SW 1271 (cell line): ENCODE measurements at regions not wholly inside any gene's neighbourhood (a gene's known extent, or its start where the extent isn't known, plus 50 kb on each side); places are given as distances from the start of the nearest gene placed in this dataset.

Experiments used
- DNase-seq, 2 experiments: peaks; one replicate each; lab custom pipeline; 2025; lab: John Stamatoyannopoulos, UW

DNA sequence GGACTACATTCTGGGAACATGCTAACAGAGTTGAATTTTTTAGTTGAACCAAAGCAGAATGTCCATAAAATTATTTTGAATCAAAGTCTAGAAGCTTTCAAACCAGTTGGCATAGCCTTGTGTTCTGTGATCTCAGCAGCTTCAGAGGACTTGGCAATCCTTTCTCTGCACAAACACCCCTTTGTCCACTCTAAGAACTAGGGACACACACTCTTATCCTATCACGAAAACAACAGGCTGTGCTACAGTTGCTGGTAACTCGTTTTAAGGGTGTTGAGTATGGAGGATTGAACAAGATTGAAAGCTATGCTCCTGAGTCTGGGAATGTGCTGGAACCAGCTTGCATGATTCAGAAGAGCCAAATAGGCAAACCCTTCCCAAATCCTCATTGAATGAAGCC lies 76.4 kb upstream of the PRSS58 start:
- DNase-seq, result no peak

DNA sequence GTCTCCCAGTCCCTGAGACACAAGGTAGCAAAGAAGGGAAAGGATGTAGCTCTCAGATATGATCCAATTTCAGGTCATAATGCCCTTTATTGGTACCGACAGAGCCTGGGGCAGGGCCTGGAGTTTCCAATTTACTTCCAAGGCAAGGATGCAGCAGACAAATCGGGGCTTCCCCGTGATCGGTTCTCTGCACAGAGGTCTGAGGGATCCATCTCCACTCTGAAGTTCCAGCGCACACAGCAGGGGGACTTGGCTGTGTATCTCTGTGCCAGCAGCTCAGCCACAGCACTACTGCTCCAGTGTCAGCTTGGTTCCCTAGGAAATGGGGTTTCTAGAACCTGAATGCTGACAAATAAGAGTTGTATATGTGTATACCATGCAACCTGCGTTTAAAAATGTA lies 74.6 kb upstream of the PRSS58 start:
- DNase-seq, result no peak

DNA sequence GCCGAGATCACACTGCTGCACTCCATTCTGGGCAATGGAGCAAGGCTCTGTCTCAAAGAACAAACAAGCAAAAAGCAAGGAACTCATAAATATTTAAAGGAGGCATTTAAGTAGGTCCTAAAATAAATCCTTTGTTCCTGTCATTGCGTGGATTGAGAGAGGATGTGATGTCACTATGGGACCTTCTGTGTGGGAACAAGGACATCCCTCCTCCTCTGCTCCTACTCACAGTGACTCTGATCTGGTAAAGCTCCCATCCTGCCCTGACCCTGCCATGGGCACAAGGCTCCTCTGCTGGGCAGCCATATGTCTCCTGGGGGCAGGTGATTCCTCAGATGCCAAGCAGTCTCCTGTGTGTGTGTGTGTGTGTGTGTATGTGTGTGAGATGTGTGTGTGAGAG lies 74.1 kb upstream of the PRSS58 start:
- DNase-seq, result no peak

DNA sequence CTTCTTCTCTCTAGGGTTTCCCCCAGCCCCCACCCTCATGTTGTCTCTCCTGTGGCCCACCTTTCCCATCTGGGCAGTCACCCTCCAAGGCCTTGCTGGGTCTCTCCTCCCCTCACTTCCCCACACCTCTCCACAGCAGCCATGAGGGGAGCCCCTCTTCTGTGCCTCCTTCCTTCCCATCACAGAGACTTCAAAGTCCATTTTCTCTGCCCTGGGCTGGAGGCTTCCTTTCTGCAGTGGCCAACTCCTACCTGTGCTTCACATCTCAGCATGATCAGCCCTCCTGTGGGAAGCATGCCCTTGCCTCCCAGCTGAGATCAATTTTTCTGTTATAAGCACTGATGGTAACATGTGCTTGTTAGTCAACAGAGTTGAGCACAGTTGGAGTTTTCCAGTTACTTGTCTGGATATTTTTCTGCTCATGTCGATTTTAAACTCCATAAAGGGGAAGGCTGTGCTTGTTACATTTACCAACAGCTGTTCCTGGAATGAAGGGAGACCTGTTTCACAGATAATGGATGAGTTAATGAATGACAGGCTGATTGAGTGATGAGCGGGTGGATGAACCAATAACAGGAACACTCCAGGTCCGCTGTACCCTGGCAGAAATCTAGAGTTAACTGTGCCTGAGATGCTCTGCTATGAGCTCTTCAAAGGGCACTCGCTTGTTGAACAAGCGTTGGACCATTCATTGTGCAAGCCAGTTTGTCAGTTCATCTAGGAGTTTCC lies 71.4 kb upstream of the PRSS58 start:
- no peak for DNase-seq

DNA sequence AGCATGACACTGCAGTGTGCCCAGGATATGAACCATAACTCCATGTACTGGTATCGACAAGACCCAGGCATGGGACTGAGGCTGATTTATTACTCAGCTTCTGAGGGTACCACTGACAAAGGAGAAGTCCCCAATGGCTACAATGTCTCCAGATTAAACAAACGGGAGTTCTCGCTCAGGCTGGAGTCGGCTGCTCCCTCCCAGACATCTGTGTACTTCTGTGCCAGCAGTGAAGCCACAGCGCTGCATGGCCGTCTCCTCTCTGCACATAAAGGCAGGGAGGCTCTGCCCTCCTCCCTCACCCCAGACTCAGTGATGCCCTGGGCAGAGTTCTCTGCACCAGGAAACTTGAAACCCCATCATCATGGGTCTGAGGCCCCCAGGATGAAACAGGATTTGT lies 70.7 kb upstream of the PRSS58 start:
- DNase-seq, result no peak

DNA sequence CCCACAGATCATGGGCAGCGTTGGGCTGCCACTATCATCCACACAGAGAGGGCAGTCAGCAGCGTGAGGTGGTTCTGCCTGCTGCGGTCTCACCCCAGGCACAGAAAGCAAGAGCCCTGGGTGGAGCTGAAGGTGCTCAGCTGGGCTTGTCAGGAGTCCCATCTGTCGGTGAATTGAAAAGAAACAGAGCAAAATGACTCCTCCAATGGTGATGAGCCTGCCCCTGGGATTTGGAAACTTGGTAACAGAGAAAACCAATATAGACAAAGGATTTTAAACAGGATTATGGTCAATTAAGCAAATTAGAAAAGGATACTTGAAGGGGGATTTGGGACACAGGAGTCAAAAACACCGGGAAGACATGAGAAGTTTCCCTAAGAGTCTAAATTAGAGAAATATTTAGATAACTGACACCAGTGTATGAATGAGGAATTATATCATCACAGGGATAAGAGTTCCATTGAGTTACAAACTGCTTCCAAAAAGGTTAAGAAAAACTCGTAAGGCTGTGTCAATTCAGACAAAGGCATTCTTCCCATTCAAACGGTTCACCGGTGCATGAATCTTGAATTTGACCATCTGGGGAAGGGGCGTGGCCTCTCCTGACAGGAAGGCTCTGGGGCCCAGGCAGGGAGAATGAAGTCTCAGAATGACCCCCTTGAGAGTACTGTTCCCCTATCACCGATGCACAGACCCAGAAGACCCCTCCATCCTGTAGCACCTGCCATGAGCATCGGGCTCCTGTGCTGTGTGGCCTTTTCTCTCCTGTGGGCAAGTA lies 70.0 kb upstream of the PRSS58 start:
- no peak for DNase-seq

DNA sequence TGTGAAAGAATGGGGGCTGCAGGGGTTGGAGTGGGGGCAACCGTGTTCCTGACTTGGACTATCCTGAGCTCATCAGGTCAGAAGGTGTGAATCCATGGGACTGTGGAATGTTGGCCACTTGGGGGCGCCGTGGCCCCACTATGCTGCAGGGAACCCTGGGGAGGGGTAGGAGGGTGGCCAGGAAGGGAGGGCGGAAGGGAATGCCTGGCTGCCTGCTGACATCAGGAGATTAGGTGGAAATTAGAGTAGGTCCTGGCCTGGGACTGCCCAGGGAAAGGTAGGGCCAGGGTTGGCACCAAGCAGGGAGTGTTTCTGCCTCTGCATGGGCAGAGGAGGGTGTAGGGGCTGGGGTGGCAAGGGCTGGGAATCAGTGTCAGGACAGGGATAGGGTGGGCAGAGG lies 65.8 kb upstream of the PRSS58 start:
- DNase-seq, result no peak

DNA sequence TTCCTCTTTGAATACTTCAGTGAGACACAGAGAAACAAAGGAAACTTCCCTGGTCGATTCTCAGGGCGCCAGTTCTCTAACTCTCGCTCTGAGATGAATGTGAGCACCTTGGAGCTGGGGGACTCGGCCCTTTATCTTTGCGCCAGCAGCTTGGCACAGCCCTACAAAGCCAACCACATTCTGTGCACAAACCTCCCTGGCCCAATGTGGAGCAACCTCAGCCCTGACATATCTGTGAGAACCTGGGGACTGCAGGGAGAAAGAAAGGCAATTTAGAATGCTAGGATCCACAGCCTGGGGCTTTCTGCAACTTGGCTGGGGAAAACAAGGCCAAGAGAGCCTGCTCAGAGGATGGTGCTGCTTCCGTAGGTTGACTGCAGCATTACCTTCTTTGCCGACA lies 63.5 kb upstream of the PRSS58 start:
- no peak for DNase-seq

DNA sequence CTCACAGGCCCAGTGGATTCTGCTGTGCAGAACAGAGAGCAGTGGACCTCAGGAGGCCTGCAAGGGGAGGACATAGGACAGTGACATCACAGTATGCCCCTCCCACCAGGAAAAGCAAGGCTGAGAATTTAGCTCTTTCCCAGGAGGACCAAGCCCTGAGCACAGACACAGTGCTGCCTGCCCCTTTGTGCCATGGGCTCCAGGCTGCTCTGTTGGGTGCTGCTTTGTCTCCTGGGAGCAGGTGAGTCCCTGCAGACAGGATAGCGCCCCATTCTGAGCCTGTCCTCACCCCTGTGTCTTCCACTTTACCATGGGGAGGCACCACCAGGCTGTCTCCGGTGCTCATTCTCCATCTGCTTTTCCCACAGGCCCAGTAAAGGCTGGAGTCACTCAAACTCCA lies 63.0 kb upstream of the PRSS58 start:
- no peak for DNase-seq

DNA sequence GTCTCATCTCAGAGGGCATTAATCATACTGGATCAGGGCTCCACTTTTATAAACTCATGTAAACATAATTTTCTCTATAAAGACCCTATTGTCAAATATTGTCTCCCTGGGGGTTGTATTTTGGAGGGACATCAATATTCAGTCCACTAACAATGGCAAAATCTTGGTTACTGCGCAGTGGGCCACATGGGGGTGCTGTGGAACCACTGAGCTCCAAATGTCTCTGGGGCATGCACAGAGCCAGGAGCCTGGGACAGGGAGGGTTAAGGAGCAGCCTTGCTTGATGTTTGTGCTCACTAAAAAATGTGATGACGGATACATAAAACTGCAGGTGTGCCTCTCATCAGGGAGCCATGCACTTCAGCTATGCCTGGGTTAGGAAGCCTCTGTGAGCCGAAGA lies 62.1 kb upstream of the PRSS58 start:
- DNase-seq, result no peak

DNA sequence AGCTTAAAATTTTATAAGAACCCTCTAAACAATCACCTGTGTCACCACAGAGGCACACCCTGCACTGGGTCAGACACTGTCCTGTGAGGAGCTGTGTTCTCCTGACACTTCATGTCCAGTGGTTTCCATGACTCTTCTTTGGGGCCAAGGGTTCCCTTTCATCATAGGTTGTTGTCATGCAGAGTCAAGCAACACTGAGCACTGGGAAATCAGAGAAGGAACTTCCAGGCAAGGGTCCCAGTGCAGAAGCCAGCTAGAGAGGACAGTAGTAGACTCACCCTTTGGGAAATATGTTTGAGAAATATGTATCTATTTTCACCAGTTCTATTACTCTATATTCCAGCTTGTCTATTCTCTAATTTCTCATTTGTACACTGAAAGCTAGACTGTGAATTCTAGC lies 56.4 kb upstream of the PRSS58 start:
- DNase-seq, result no peak

DNA sequence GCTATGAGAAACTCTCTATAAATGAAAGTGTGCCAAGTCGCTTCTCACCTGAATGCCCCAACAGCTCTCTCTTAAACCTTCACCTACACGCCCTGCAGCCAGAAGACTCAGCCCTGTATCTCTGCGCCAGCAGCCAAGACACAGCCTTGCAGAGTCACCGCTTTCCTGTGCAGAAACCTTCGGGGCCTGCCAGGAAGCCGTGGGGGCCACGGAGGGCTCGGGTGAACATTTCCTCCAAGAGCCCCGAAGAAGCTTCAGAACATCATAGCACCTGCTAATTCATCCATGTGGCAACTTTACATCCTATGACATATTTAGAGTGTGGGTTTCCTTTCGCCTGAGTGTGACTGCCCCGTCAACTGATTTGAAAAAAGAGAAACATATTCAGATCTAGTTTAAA lies 55.7 kb upstream of the PRSS58 start:
- no peak for DNase-seq

DNA sequence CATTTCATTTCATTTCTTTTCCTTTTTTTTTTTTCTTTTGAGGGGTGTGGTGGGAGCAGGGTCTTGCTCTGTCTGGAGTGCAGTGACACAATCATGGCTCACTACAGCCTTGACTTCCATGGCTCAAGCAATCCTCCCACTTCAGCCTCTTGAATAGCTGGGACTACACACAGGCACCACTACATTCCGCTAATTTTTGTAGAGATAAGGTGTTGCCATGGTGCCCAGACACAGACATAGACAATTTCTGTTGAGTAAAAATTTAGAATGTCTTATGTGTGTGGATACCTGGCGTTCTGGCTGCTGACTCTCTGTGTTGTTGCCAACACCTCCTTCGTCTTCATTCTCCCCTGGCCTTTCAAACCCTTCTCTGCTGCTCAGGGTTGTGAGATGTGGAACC lies 54.0 kb upstream of the PRSS58 start:
- no peak for DNase-seq

DNA sequence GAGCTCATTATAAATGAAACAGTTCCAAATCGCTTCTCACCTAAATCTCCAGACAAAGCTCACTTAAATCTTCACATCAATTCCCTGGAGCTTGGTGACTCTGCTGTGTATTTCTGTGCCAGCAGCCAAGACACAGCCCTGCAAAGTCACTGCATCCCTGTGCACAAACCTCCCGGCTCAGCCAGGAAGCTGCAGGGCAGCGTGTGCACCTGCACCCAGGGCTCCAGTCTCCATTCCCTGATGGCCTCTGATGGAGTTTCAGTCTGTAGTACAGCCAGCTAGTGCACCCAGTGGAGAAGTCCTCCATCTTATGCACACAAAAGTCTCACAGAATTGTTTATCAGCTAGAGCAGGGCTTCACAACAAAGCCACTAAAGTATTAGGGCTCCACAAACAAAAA lies 51.1 kb upstream of the PRSS58 start:
- no peak for DNase-seq

DNA sequence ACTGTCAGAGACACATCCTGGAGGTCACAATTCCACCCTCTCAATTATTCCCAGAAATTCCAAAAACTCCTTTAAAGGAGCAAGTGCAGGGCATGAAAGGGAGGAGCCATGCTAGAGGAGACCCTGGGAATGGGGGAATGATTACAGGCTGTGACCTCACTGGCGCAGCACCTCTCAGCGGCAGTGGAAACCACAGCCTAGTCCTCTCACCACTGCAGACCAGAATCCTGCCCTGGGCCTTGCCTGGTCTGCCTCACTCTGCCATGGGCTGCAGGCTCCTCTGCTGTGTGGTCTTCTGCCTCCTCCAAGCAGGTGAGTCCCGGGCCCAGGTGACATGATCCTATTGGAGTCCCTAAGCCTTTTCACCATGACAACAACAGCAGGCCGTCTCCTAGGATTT lies 50.5 kb upstream of the PRSS58 start:
- no peak for DNase-seq
